Suprapubic skin (tissue), 3 donors: ENCODE measurements at regions not wholly inside any gene's neighbourhood (a gene's known extent, or its start where the extent isn't known, plus 50 kb on each side); places are given as distances from the start of the nearest gene placed in this dataset.

Source experiments
- CTCF ChIP-seq, 2 donors: fragments of 200-600 bp in 1 of 2; fragments of 450-650 bp in 1 of 2; sonication (generic) in 1 of 2; IDR thresholded peaks; one replicate each; pipeline ENCODE4 v1.5.1; 2016 to 2019; ENCODE audit warnings: antibody characterized with exemption in 2 of 2, mild to moderate bottlenecking in 1 of 2, moderate library complexity in 1 of 2
- POLR2AphosphoS5 ChIP-seq, 3 donors: sonication (generic); formaldehyde crosslinking; IDR thresholded peaks; one replicate each; pipeline ENCODE4 v1.6.1; 2017; ENCODE audit warnings: antibody characterized with exemption in 3 of 3

- TF ChIP-seq CTCF (IDR thresholded peaks at IDR 0.05) (no peak), POLR2AphosphoS5 (IDR thresholded peaks at IDR 0.05) (no peak)
Measured at GRCh38 chr2:221715523-221716247, 143.6 kb upstream of the EPHA4 start.
